NT2/D1 (cell line): ENCODE measurements at regions not wholly inside any gene's neighbourhood (a gene's known extent, or its start where the extent isn't known, plus 50 kb on each side); places are given as distances from the start of the nearest gene placed in this dataset.

Experiments
- DNase-seq: peaks from one replicate; pipeline ENCODE4 v3.0.0-alpha.2; 2011; ENCODE audit warnings: low read depth, low spot score
- H3K27me3 ChIP-seq: 2 replicates; pipeline ENCODE4 v1.6.0; 2011; ENCODE audit warnings: mild to moderate bottlenecking; ENCODE audit not compliant: insufficient read length, insufficient read depth
- H3K36me3 ChIP-seq: 2 replicates; pipeline ENCODE4 v1.6.1; 2011; ENCODE audit warnings: mild to moderate bottlenecking, low read length, mixed read lengths; ENCODE audit not compliant: insufficient read depth, insufficient read length
- H3K4me1 ChIP-seq: 2 replicates; pipeline ENCODE4 v1.5.1; 2011; ENCODE audit not compliant: insufficient read depth, insufficient read length
- H3K4me3 ChIP-seq: 2 replicates; pipeline ENCODE4 v1.5.1; 2011; ENCODE audit warnings: low read depth; ENCODE audit not compliant: insufficient read length
- H3K9ac ChIP-seq: 2 replicates; pipeline ENCODE4 v1.6.0; 2011; ENCODE audit warnings: low read depth; ENCODE audit not compliant: insufficient read length
- H3K9me3 ChIP-seq: 2 replicates; pipeline ENCODE4 v1.5.1; 2011; ENCODE audit warnings: mild to moderate bottlenecking, low read length; ENCODE audit not compliant: insufficient read depth
- SUZ12 ChIP-seq: IDR thresholded peaks from 2 replicates; pipeline ENCODE4 v1.6.1; 2011; ENCODE audit not compliant: insufficient read length, insufficient read depth; ENCODE audit errors: extremely low read depth
- YY1 ChIP-seq: IDR thresholded peaks from 2 replicates; pipeline ENCODE4 v1.6.1; 2011; ENCODE audit not compliant: insufficient read length, insufficient read depth
- ZNF274 ChIP-seq: IDR thresholded peaks from 2 replicates; pipeline ENCODE4 v1.6.1; 2011; ENCODE audit warnings: mild to moderate bottlenecking, low read depth, low read length

- peaks cover 10% of the 10 kb centered on the region; the same call in 1 of the 2 replicates for H3K9me3 ChIP-seq
- no peaks in the 10 kb centered on the region for H3K4me1 ChIP-seq
- H3K27me3 ChIP-seq, result no peaks in the 10 kb centered on the region
- H3K4me3 ChIP-seq, result no peak overlapping the region
- no peak overlapping the region for H3K9ac ChIP-seq
- no peak for DNase-seq
- TF ChIP-seq SUZ12 (no peak), ZNF274 (no peak), YY1 (no peak)
- H3K36me3 ChIP-seq, result no peaks in the 10 kb centered on the region
Measured at GRCh38 chr11:11192541-11192940, 160.5 kb downstream of the CSNK2A3 start.

GRCh38 chr11:11189506-11189905 is 163.5 kb downstream of the CSNK2A3 start:
- Histone ChIP-seq H3K9ac (no peak overlapping the region), H3K27me3 (no peaks in the 10 kb centered on the region), H3K9me3 (peaks cover 10% of the 10 kb centered on the region; the same call in 1 of the 2 replicates), H3K4me1 (no peaks in the 10 kb centered on the region), H3K36me3 (no peaks in the 10 kb centered on the region), H3K4me3 (no peak overlapping the region)
- TF ChIP-seq SUZ12 (no peak), ZNF274 (no peak), YY1 (no peak)
- DNase-seq, result no peak

GRCh38 chr11:11186249-11186648 is 166.8 kb downstream of the CSNK2A3 start:
- Histone ChIP-seq H3K4me3 (no peak overlapping the region), H3K27me3 (no peaks in the 10 kb centered on the region), H3K36me3 (no peaks in the 10 kb centered on the region), H3K9me3 (peaks cover 8% of the 10 kb centered on the region; the same call in 1 of the 2 replicates), H3K4me1 (no peaks in the 10 kb centered on the region), H3K9ac (no peak overlapping the region)
- TF ChIP-seq SUZ12 (no peak), YY1 (no peak), ZNF274 (no peak)
- no peak for DNase-seq

DNA sequence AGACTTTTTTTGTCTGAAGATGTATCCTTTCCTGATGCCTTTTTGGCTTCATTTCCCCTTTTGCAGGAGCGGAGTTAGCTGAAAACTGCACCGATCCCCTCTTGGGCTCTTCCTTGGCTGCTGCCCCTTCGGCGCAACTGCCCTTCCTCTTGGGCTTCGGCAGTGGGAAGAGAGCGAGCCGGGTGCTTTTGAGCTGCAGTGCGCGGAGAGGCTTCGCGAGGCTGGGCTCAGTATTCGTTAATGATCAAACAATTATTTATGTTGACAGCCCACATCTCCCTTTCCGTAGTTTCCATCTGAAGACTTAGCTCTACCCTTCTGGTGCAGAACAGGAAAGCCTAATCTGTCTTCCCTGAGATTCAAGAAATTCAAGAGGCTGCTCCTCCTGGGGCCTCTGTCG is 170.8 kb downstream of the CSNK2A3 start:
- no peak for TF ChIP-seq YY1
- no peak for TF ChIP-seq SUZ12
- no peak for TF ChIP-seq ZNF274
- Histone ChIP-seq H3K4me1 (peaks cover 1% of the 10 kb centered on the region), H3K9me3 (no peaks in the 10 kb centered on the region), H3K9ac (no peak overlapping the region), H3K4me3 (no peak overlapping the region), H3K36me3 (no peaks in the 10 kb centered on the region), H3K27me3 (no peaks in the 10 kb centered on the region)
- DNase-seq, result no peak

DNA sequence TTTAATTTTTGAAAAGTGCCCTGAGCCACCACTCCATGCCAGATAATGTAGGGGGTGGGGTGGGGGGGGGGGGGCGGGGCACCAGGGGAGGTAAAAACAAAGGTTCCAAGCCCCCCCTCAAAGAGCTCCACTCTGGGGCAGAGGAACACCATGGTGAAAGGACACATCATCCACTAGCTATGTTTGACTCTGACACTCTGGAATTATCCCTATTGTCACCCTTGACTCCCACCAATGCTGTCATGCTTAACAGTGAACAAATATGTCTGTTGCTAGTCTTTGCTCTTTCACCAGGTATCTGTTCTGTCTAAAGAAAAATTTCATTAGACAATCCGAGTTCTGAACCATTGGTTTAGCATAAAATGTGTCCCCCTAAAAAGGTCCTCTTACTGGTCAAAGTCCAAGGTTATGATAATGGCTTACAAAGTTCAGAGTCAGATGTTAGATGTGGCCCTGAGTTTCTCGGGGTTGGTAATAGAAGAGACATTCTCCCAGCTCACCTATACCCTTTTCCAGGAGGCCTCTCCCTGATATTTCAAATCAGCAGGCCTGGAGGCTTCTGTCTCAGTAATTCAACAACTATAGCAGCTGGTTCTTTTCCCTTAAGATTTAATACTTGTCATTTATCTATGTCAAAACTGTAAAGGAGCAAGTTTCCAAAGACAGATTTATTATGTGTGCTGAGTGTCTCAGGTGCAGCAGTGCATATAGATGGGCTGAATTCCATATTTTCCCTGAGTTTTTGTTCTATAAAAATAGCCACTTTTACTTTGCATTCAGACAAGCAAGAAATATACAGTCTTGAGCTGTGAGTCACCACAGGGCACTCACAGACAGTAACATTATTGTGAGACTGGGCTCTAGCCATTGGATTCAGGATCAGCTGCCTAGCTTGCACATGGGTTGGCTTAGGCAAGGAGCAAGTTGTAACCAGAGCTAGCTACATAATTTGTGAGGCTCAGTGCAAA is 174.1 kb downstream of the CSNK2A3 start:
- peaks cover 3% of the 10 kb centered on the region for H3K4me1 ChIP-seq
- TF ChIP-seq YY1 (no peak), SUZ12 (no peak), ZNF274 (no peak)
- H3K36me3 ChIP-seq, result no peaks in the 10 kb centered on the region
- DNase-seq, result no peak
- H3K27me3 ChIP-seq, result no peaks in the 10 kb centered on the region
- no peak overlapping the region for H3K4me3 ChIP-seq
- no peak overlapping the region for H3K9ac ChIP-seq
- no peaks in the 10 kb centered on the region for H3K9me3 ChIP-seq

- no peak for DNase-seq
- peaks cover 3% of the 10 kb centered on the region for H3K4me1 ChIP-seq
- TF ChIP-seq YY1 (no peak), SUZ12 (no peak), ZNF274 (no peak)
- no peak overlapping the region for H3K9ac ChIP-seq
- no peaks in the 10 kb centered on the region for H3K9me3 ChIP-seq
- H3K36me3 ChIP-seq, result no peaks in the 10 kb centered on the region
- no peak overlapping the region for H3K4me3 ChIP-seq
- no peaks in the 10 kb centered on the region for H3K27me3 ChIP-seq
Measured at GRCh38 chr11:11177156-11177808, 175.8 kb downstream of the CSNK2A3 start.

DNA sequence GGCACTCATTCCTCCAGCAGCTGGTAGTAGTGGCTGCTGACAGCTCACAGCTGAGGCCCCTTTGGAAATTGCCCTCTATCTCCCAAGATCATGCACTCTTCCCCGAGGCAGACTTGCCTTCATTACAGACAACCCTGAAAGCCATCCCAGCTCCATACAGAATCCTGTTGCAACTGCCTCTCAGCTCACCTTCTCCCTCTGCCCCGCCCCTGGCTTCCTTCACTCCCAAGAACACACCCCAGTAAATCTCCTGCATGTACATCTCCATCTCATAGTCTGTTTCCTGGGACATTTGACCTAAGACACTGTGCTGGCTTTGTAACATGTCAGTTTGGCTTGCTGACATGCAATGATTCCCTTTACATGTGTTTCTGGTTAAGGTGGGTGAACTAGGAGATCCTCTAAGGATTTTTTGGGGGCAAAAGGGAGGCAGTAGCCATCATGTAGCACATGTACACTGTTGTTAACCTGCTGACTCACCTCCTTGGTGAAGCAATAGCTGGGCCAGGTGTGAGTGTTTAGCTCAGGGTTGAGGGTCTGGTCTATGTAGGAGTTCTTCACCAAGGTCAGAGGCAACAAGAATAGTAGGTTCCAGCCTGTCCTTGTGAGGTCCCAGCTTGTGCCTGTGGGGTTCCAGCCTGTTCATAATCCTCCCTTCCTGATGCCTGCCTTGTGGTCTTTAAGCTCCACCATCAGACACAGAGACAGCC is 179.6 kb downstream of the CSNK2A3 start:
- no peak overlapping the region for H3K4me3 ChIP-seq

More for the DNA sequence above, 179.6 kb downstream of the CSNK2A3 start:
- no peak for TF ChIP-seq ZNF274
- TF ChIP-seq YY1, result no peak
- TF ChIP-seq SUZ12, result no peak
- Histone ChIP-seq H3K9me3 (no peaks in the 10 kb centered on the region), H3K9ac (no peak overlapping the region), H3K4me1 (peaks cover 3% of the 10 kb centered on the region), H3K36me3 (no peaks in the 10 kb centered on the region), H3K27me3 (no peaks in the 10 kb centered on the region)
- DNase-seq, result no peak
